Fibroblast of skin of left biceps (primary cell): ENCODE measurements at regions not wholly inside any gene's neighbourhood (a gene's known extent, or its start where the extent isn't known, plus 50 kb on each side); places are given as distances from the start of the nearest gene placed in this dataset.

Experiments used
- DNase-seq, 2 experiments: peaks; one replicate each; pipeline ENCODE4 v3.0.0-alpha.2; 2013; ENCODE audit warnings: low read depth in 2 of 2

GRCh38 chrX:97666890-97667289 is 783.2 kb downstream of the RPA4 start:
- DNase-seq = no peak

GRCh38 chrX:97668126-97668525 is 784.4 kb downstream of the RPA4 start:
- DNase-seq = no peak

- no peak for DNase-seq
These were observed 788.4 kb downstream of the RPA4 start for GRCh38 chrX:97672138-97672537.

- DNase-seq = no peak
These were observed 788.9 kb downstream of the RPA4 start for GRCh38 chrX:97672608-97673007.

- DNase-seq = no peak
These were observed 789.4 kb downstream of the RPA4 start for GRCh38 chrX:97673135-97673534.

GRCh38 chrX:97682991-97683840 is 799.5 kb downstream of the RPA4 start:
- no peak for DNase-seq

GRCh38 chrX:97685753-97686152 is 802.0 kb downstream of the RPA4 start:
- DNase-seq = peak in 1 of 2 experiments; percentile 1

GRCh38 chrX:97691901-97692455 is 808.3 kb downstream of the RPA4 start:
- DNase-seq = no peak

GRCh38 chrX:97692575-97692974 is 808.9 kb downstream of the RPA4 start:
- no peak for DNase-seq

- DNase-seq = no peak
These were observed 816.8 kb downstream of the RPA4 start for GRCh38 chrX:97700547-97700946.

GRCh38 chrX:97704474-97704873 is 820.8 kb downstream of the RPA4 start:
- DNase-seq = no peak

GRCh38 chrX:97704881-97705280 is 821.2 kb downstream of the RPA4 start:
- no peak for DNase-seq

GRCh38 chrX:97705936-97706335 is 822.2 kb downstream of the RPA4 start:
- DNase-seq = no peak

- DNase-seq = no peak
These were observed 830.4 kb downstream of the RPA4 start for GRCh38 chrX:97714072-97714471.

GRCh38 chrX:97728215-97728614 is 844.5 kb downstream of the RPA4 start:
- no peak for DNase-seq

GRCh38 chrX:97740044-97740443 is 856.3 kb downstream of the RPA4 start:
- no peak for DNase-seq

- DNase-seq = no peak
These were observed 857.2 kb downstream of the RPA4 start for GRCh38 chrX:97740886-97741285.

GRCh38 chrX:97743014-97743413 is 859.3 kb downstream of the RPA4 start:
- no peak for DNase-seq

- no peak for DNase-seq
These were observed 863.6 kb downstream of the RPA4 start for GRCh38 chrX:97747346-97747745.

- no peak for DNase-seq
These were observed 867.3 kb downstream of the RPA4 start for GRCh38 chrX:97751016-97751415.

- DNase-seq = no peak
These were observed 868.0 kb downstream of the RPA4 start for GRCh38 chrX:97751735-97752134.

- DNase-seq = no peak
These were observed 873.2 kb downstream of the RPA4 start for GRCh38 chrX:97756879-97757278.

- DNase-seq = no peak
These were observed 879.7 kb downstream of the RPA4 start for GRCh38 chrX:97763391-97763790.

GRCh38 chrX:97763981-97764380 is 880.3 kb downstream of the RPA4 start:
- DNase-seq = no peak
